MM.1S (cell line): ENCODE measurements at regions not wholly inside any gene's neighbourhood (a gene's known extent, or its start where the extent isn't known, plus 50 kb on each side); places are given as distances from the start of the nearest gene placed in this dataset.
"Not testable (repeated sequence)": the region's sequence is repeated elsewhere in the genome, so short reads cannot be mapped to it uniquely, and the experiment has no call there.

Experiments used
- EZH2phosphoT487 ChIP-seq: fragments of 300-600 bp; sonication (generic); IDR thresholded peaks from 2 replicates; pipeline ENCODE4 v1.6.1; 2018; ENCODE audit warnings: antibody characterized with exemption, low read length
- TF ChIP-seq, protein P1 (sequence below): fragments of 300-600 bp; sonication (generic); IDR thresholded peaks from 2 replicates; pipeline ENCODE4 v1.5.1; 2016; ENCODE audit warnings: antibody characterized with exemption, low read length, mixed read lengths

DNA sequence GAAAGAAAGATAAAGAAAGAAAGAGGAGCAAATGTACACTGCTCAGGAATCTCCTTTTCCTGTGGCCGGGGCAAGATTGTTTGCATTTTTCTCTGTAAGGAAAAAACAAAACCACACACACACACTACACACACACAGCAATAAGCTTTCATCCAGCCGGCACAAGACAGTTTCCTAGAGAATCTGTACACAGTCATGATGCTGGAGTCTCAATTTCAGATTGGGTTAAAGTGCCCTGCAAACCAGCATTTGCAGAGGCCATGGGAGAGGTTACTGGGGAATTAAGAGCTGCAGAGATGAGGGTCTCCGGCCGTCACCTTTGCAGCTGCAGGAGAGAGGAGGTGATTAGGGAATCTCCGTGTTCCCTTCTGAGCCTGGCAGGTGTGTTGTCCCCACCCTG lies 1607.5 kb downstream of the RPIA start:
- TF ChIP-seq, protein P1, sequence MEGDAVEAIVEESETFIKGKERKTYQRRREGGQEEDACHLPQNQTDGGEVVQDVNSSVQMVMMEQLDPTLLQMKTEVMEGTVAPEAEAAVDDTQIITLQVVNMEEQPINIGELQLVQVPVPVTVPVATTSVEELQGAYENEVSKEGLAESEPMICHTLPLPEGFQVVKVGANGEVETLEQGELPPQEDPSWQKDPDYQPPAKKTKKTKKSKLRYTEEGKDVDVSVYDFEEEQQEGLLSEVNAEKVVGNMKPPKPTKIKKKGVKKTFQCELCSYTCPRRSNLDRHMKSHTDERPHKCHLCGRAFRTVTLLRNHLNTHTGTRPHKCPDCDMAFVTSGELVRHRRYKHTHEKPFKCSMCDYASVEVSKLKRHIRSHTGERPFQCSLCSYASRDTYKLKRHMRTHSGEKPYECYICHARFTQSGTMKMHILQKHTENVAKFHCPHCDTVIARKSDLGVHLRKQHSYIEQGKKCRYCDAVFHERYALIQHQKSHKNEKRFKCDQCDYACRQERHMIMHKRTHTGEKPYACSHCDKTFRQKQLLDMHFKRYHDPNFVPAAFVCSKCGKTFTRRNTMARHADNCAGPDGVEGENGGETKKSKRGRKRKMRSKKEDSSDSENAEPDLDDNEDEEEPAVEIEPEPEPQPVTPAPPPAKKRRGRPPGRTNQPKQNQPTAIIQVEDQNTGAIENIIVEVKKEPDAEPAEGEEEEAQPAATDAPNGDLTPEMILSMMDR: not testable (repeated sequence)
- not testable (repeated sequence) for TF ChIP-seq EZH2phosphoT487
